ENCODE measurements at regions not wholly inside any gene's neighbourhood (a gene's known extent, or its start where the extent isn't known, plus 50 kb on each side); places are given as distances from the start of the nearest gene placed in this dataset.

DNA sequence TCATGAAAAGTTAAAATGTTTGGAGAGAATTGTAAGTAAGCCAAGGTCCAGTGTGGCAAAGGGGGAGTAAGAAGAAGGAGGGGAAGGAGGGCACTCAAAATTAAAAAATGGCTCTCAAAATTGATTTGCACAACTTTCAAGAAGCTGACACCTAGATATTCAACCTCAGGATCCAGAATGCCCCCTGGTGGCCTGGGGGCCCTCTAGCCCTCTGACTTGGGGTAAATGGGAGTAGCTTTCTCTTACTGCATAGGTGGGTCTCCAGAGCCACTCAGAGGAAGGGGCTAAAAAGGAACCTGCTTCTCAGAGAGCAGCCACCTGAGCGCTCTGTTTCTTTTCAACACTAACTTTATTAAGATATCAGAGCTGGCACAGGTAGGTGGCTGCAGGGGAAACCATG lies 968.5 kb downstream of the BCL11A start:
- Histone ChIP-seq H3K56ac (ENCODE audit: low read length) (no peak overlapping the region), H3K36me3 (ENCODE audit: control insufficient read depth, insufficient read depth, low read length) (no peaks in the 10 kb centered on the region), H4K5ac (ENCODE audit: low read length) (no peak overlapping the region), H4K8ac (ENCODE audit: low read depth, low read length) (no peak overlapping the region), H3K4ac (ENCODE audit: low read depth, low read length) (no peak overlapping the region), H3K18ac (ENCODE audit: low read length) (no peak overlapping the region), H2BK5ac (ENCODE audit: low read length) (no peak overlapping the region), H3K4me3 (ENCODE audit: low read length) (no peak overlapping the region), H3K79me1 (ENCODE audit: low read length) (no peaks in the 10 kb centered on the region), H2BK120ac (ENCODE audit: low read depth, low read length) (no peak overlapping the region), H3K27ac (ENCODE audit: low read depth, low read length) (no peak overlapping the region), H2BK15ac (replicated peaks; ENCODE audit: low read depth) (no peak overlapping the region), H3K9ac (ENCODE audit: low read length) (no peak overlapping the region), H3K4me1 (ENCODE audit: control insufficient read depth, low read depth, low read length) (no peaks in the 10 kb centered on the region), H3K4me2 (ENCODE audit: low read length) (no peak overlapping the region), H3K79me2 (ENCODE audit: control insufficient read depth, insufficient read depth, low read length) (no peaks in the 10 kb centered on the region), H2AK5ac (ENCODE audit: low read length) (no peak overlapping the region), H3K23ac (ENCODE audit: low read length) (no peak overlapping the region), H3K27me3 (ENCODE audit: insufficient read depth, low read length, poor library complexity) (no peaks in the 10 kb centered on the region)
- DNase-seq = peak; percentile 80
- WGBS (ENCODE audit: extremely low coverage, insufficient coverage, low lambda C conversion rate) = no CpG with 5 or more reads among the region's 1 CpG

- Histone ChIP-seq H3K4me1 (ENCODE audit: control insufficient read depth, low read depth, low read length) (no peaks in the 10 kb centered on the region), H3K18ac (ENCODE audit: low read length) (no peak overlapping the region), H2BK15ac (replicated peaks; ENCODE audit: low read depth) (no peak overlapping the region), H3K23ac (ENCODE audit: low read length) (no peak overlapping the region), H3K4me2 (ENCODE audit: low read length) (no peak overlapping the region), H4K5ac (ENCODE audit: low read length) (no peak overlapping the region), H2AK5ac (ENCODE audit: low read length) (no peak overlapping the region), H3K4me3 (ENCODE audit: low read length) (no peak overlapping the region), H3K36me3 (ENCODE audit: control insufficient read depth, insufficient read depth, low read length) (no peaks in the 10 kb centered on the region), H3K27me3 (ENCODE audit: insufficient read depth, low read length, poor library complexity) (no peaks in the 10 kb centered on the region), H3K27ac (ENCODE audit: low read depth, low read length) (no peak overlapping the region), H3K56ac (ENCODE audit: low read length) (no peak overlapping the region), H3K79me1 (ENCODE audit: low read length) (no peaks in the 10 kb centered on the region), H3K79me2 (ENCODE audit: control insufficient read depth, insufficient read depth, low read length) (no peaks in the 10 kb centered on the region), H2BK5ac (ENCODE audit: low read length) (no peak overlapping the region), H2BK120ac (ENCODE audit: low read depth, low read length) (no peak overlapping the region), H3K4ac (ENCODE audit: low read depth, low read length) (no peak overlapping the region), H4K8ac (ENCODE audit: low read depth, low read length) (no peak overlapping the region), H3K9ac (ENCODE audit: low read length) (no peak overlapping the region)
- no CpG with 5 or more reads among the region's 3 CpGs for WGBS (ENCODE audit: extremely low coverage, insufficient coverage, low lambda C conversion rate)
- no peak for DNase-seq
Measured at GRCh38 chr2:59583173-59583765, 970.2 kb downstream of the BCL11A start.

DNA sequence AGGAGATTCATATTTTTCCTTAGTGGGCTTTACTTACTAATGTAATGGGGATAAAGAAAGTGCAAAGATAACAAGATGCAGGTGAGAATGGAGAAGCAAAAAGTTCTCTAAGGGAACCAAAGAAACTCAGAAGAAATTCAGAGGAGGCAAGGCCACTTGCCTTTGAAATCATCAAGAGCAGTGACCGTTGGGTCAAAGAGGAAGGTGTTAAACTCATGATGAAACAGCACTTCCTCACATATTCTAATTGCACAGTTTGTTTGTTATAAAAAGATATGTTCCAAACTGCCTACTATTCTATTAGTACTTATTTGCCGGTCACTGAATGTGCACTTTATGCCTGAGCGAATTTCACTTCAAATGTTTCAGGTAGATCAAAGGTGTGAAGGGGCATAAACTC lies 975.1 kb downstream of the BCL11A start:
- H4K8ac ChIP-seq (ENCODE audit: low read depth, low read length) = no peak overlapping the region

DNA sequence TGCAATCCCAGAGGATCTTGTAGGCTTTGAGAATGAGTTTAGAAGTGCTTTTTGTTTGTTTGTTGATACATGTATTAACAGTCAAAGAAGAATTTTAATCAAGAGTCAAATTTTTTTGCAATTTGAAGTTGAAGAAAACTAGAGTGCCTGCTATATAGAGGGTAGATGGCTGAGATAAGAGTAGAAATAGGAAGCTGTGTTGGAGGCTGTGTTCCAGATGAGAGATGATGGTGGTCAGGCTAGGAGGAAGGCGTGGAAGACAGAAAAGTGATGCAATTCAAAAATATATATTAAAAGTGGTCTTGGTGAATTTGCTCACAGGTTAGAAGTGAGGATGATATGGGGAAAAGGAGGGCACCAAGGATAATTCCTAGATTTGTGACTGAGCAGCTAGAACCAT lies 978.3 kb downstream of the BCL11A start:
- Histone ChIP-seq H3K23ac (ENCODE audit: low read length) (no peak overlapping the region), H4K5ac (ENCODE audit: low read length) (no peak overlapping the region), H3K4ac (ENCODE audit: low read depth, low read length) (no peak overlapping the region), H2BK15ac (replicated peaks; ENCODE audit: low read depth) (no peak overlapping the region), H2AK5ac (ENCODE audit: low read length) (no peak overlapping the region), H3K4me1 (ENCODE audit: control insufficient read depth, low read depth, low read length) (no peaks in the 10 kb centered on the region), H3K27me3 (ENCODE audit: insufficient read depth, low read length, poor library complexity) (no peaks in the 10 kb centered on the region), H2BK120ac (ENCODE audit: low read depth, low read length) (no peak overlapping the region), H3K27ac (ENCODE audit: low read depth, low read length) (no peak overlapping the region), H3K18ac (ENCODE audit: low read length) (no peak overlapping the region), H3K4me2 (ENCODE audit: low read length) (no peak overlapping the region), H4K8ac (ENCODE audit: low read depth, low read length) (no peak overlapping the region), H2BK5ac (ENCODE audit: low read length) (no peak overlapping the region), H3K79me2 (ENCODE audit: control insufficient read depth, insufficient read depth, low read length) (no peaks in the 10 kb centered on the region), H3K9ac (ENCODE audit: low read length) (no peak overlapping the region), H3K4me3 (ENCODE audit: low read length) (no peak overlapping the region), H3K36me3 (ENCODE audit: control insufficient read depth, insufficient read depth, low read length) (no peaks in the 10 kb centered on the region), H3K56ac (ENCODE audit: low read length) (no peak overlapping the region), H3K79me1 (ENCODE audit: low read length) (no peaks in the 10 kb centered on the region)
- WGBS (ENCODE audit: extremely low coverage, insufficient coverage, low lambda C conversion rate) = no CpG with 5 or more reads among the region's 1 CpG
- DNase-seq = no peak

More for the DNA sequence above, 975.1 kb downstream of the BCL11A start:
- no peaks in the 10 kb centered on the region for H3K79me1 ChIP-seq (ENCODE audit: low read length)
- H3K9ac ChIP-seq (ENCODE audit: low read length) = no peak overlapping the region
- no peak overlapping the region for H3K4me3 ChIP-seq (ENCODE audit: low read length)
- H3K79me2 ChIP-seq (ENCODE audit: control insufficient read depth, insufficient read depth, low read length) = no peaks in the 10 kb centered on the region
- no peak overlapping the region for H3K18ac ChIP-seq (ENCODE audit: low read length)
- no peak overlapping the region for H2BK15ac ChIP-seq (replicated peaks; ENCODE audit: low read depth)
- no peak overlapping the region for H2AK5ac ChIP-seq (ENCODE audit: low read length)
- H2BK120ac ChIP-seq (ENCODE audit: low read depth, low read length) = no peak overlapping the region
- H3K23ac ChIP-seq (ENCODE audit: low read length) = no peak overlapping the region
- H3K27me3 ChIP-seq (ENCODE audit: insufficient read depth, low read length, poor library complexity) = no peaks in the 10 kb centered on the region
- no peak for DNase-seq
- H3K4ac ChIP-seq (ENCODE audit: low read depth, low read length) = no peak overlapping the region
- no peak overlapping the region for H3K4me2 ChIP-seq (ENCODE audit: low read length)
- WGBS (ENCODE audit: extremely low coverage, insufficient coverage, low lambda C conversion rate) = no CpG with 5 or more reads among the region's 3 CpGs
- no peaks in the 10 kb centered on the region for H3K4me1 ChIP-seq (ENCODE audit: control insufficient read depth, low read depth, low read length)
- no peak overlapping the region for H3K56ac ChIP-seq (ENCODE audit: low read length)
- no peaks in the 10 kb centered on the region for H3K36me3 ChIP-seq (ENCODE audit: control insufficient read depth, insufficient read depth, low read length)
- H4K5ac ChIP-seq (ENCODE audit: low read length) = no peak overlapping the region
- no peak overlapping the region for H3K27ac ChIP-seq (ENCODE audit: low read depth, low read length)
- no peak overlapping the region for H2BK5ac ChIP-seq (ENCODE audit: low read length)

- Histone ChIP-seq H3K27me3 (ENCODE audit: insufficient read depth, low read length, poor library complexity) (no peaks in the 10 kb centered on the region), H3K4me2 (ENCODE audit: low read length) (no peak overlapping the region), H3K56ac (ENCODE audit: low read length) (no peak overlapping the region), H3K36me3 (ENCODE audit: control insufficient read depth, insufficient read depth, low read length) (no peaks in the 10 kb centered on the region), H4K8ac (ENCODE audit: low read depth, low read length) (no peak overlapping the region), H3K4ac (ENCODE audit: low read depth, low read length) (no peak overlapping the region), H3K79me2 (ENCODE audit: control insufficient read depth, insufficient read depth, low read length) (no peaks in the 10 kb centered on the region), H2BK120ac (ENCODE audit: low read depth, low read length) (peak overlapping the region; percentile 12), H3K4me1 (ENCODE audit: control insufficient read depth, low read depth, low read length) (no peaks in the 10 kb centered on the region), H2BK5ac (ENCODE audit: low read length) (no peak overlapping the region), H3K9ac (ENCODE audit: low read length) (no peak overlapping the region), H2AK5ac (ENCODE audit: low read length) (no peak overlapping the region), H3K27ac (ENCODE audit: low read depth, low read length) (no peak overlapping the region), H3K79me1 (ENCODE audit: low read length) (no peaks in the 10 kb centered on the region), H3K23ac (ENCODE audit: low read length) (no peak overlapping the region), H4K5ac (ENCODE audit: low read length) (no peak overlapping the region), H2BK15ac (replicated peaks; ENCODE audit: low read depth) (no peak overlapping the region), H3K4me3 (ENCODE audit: low read length) (no peak overlapping the region), H3K18ac (ENCODE audit: low read length) (no peak overlapping the region)
- DNase-seq = no peak
- WGBS (ENCODE audit: extremely low coverage, insufficient coverage, low lambda C conversion rate) = no CpG with 5 or more reads among the region's 4 CpGs
Measured at GRCh38 chr2:59572227-59572626, 981.2 kb downstream of the BCL11A start.

- H3K36me3 ChIP-seq (ENCODE audit: control insufficient read depth, insufficient read depth, low read length) = no peaks in the 10 kb centered on the region
- no peak overlapping the region for H2BK5ac ChIP-seq (ENCODE audit: low read length)
- no peak overlapping the region for H3K18ac ChIP-seq (ENCODE audit: low read length)
- H3K4ac ChIP-seq (ENCODE audit: low read depth, low read length) = no peak overlapping the region
- H3K9ac ChIP-seq (ENCODE audit: low read length) = no peak overlapping the region
- H3K79me2 ChIP-seq (ENCODE audit: control insufficient read depth, insufficient read depth, low read length) = no peaks in the 10 kb centered on the region
- H2BK120ac ChIP-seq (ENCODE audit: low read depth, low read length) = no peak overlapping the region
- H3K4me2 ChIP-seq (ENCODE audit: low read length) = no peak overlapping the region
- H2AK5ac ChIP-seq (ENCODE audit: low read length) = no peak overlapping the region
- H3K4me3 ChIP-seq (ENCODE audit: low read length) = no peak overlapping the region
- H2BK15ac ChIP-seq (replicated peaks; ENCODE audit: low read depth) = no peak overlapping the region
- DNase-seq = no peak
- H3K4me1 ChIP-seq (ENCODE audit: control insufficient read depth, low read depth, low read length) = no peaks in the 10 kb centered on the region
- WGBS (ENCODE audit: extremely low coverage, insufficient coverage, low lambda C conversion rate) = no CpG with 5 or more reads among the region's 1 CpG
- no peak overlapping the region for H3K27ac ChIP-seq (ENCODE audit: low read depth, low read length)
- H3K79me1 ChIP-seq (ENCODE audit: low read length) = no peaks in the 10 kb centered on the region
- no peak overlapping the region for H4K8ac ChIP-seq (ENCODE audit: low read depth, low read length)
- no peak overlapping the region for H4K5ac ChIP-seq (ENCODE audit: low read length)
- no peak overlapping the region for H3K23ac ChIP-seq (ENCODE audit: low read length)
- no peak overlapping the region for H3K56ac ChIP-seq (ENCODE audit: low read length)
- no peaks in the 10 kb centered on the region for H3K27me3 ChIP-seq (ENCODE audit: insufficient read depth, low read length, poor library complexity)
Measured at GRCh38 chr2:59570818-59571217, 982.6 kb downstream of the BCL11A start.

Measured in mesendoderm (in vitro differentiated cells).